GM18502 (cell line): ENCODE measurements at regions not wholly inside any gene's neighbourhood (a gene's known extent, or its start where the extent isn't known, plus 50 kb on each side); places are given as distances from the start of the nearest gene placed in this dataset.
"Not testable (repeated sequence)": the region's sequence is repeated elsewhere in the genome, so short reads cannot be mapped to it uniquely, and the experiment has no call there.

Experiments used
- ATAC-seq: cut with Tn5 transposase; IDR thresholded peaks from one replicate; pipeline ENCODE4 v1.9.1; 2021; ENCODE audit warnings: mild to moderate bottlenecking; ENCODE audit not compliant: unreplicated experiment, poor library complexity

- ATAC-seq = no peak
Observed at GRCh38 chr1:185483664-185484450, 166.8 kb upstream of the IVNS1ABP start.

GRCh38 chr1:185483217-185483616 is 166.2 kb upstream of the IVNS1ABP start:
- ATAC-seq = no peak

- no peak for ATAC-seq
Observed at GRCh38 chr1:185480545-185480944, 163.5 kb upstream of the IVNS1ABP start.

- no peak for ATAC-seq
Observed at GRCh38 chr1:185479796-185480195, 162.8 kb upstream of the IVNS1ABP start.

- ATAC-seq = no peak
Observed at GRCh38 chr1:185478877-185479276, 161.8 kb upstream of the IVNS1ABP start.

GRCh38 chr1:185477638-185478580 is 160.9 kb upstream of the IVNS1ABP start:
- ATAC-seq = no peak

- ATAC-seq = no peak
Observed at GRCh38 chr1:185474440-185475149, 157.6 kb upstream of the IVNS1ABP start.

- ATAC-seq = no peak
Observed at GRCh38 chr1:185473186-185473585, 156.1 kb upstream of the IVNS1ABP start.

- no peak for ATAC-seq
Observed at GRCh38 chr1:185468626-185469025, 151.6 kb upstream of the IVNS1ABP start.

- no peak for ATAC-seq
Observed at GRCh38 chr1:185467122-185467521, 150.1 kb upstream of the IVNS1ABP start.

- no peak for ATAC-seq
Observed at GRCh38 chr1:185464777-185465176, 147.7 kb upstream of the IVNS1ABP start.

GRCh38 chr1:185463433-185463832 is 146.4 kb upstream of the IVNS1ABP start:
- no peak for ATAC-seq

- no peak for ATAC-seq
Observed at GRCh38 chr1:185463011-185463410, 146.0 kb upstream of the IVNS1ABP start.

- not testable (repeated sequence) for ATAC-seq
Observed at GRCh38 chr1:185460723-185461122, 143.7 kb upstream of the IVNS1ABP start.

- ATAC-seq = no peak
Observed at GRCh38 chr1:185459141-185459540, 142.1 kb upstream of the IVNS1ABP start.

GRCh38 chr1:185458670-185459069 is 141.6 kb upstream of the IVNS1ABP start:
- no peak for ATAC-seq

- ATAC-seq = no peak
Observed at GRCh38 chr1:185453496-185454192, 136.6 kb upstream of the IVNS1ABP start.

- no peak for ATAC-seq
Observed at GRCh38 chr1:185450917-185451316, 133.9 kb upstream of the IVNS1ABP start.

- ATAC-seq = no peak
Observed at GRCh38 chr1:185450060-185450788, 133.2 kb upstream of the IVNS1ABP start.
